Endothelial cell of umbilical vein (primary cell): ENCODE measurements at regions not wholly inside any gene's neighbourhood (a gene's known extent, or its start where the extent isn't known, plus 50 kb on each side); places are given as distances from the start of the nearest gene placed in this dataset.

Experiments used
- BruUV-seq: library from RNA; stranded (reverse); fragments of 400-500 nt; replicated peaks from 2 replicates; lab custom pipeline; 2021; lab: Mats Ljungman, UMichigan
- CTCF ChIA-PET: fragments of 300-600, 350-600 bp; sonication (Branson Sonifier 250); formaldehyde crosslinking; loops from one replicate; lab custom pipeline; 2021; ENCODE audit warnings: antibody characterized with exemption, inconsistent platforms; lab: Charles Lee
- POLR2A ChIA-PET: fragments of 300-600, 350-600 bp; sonication (Branson Sonifier 250); formaldehyde crosslinking; loops from one replicate; lab custom pipeline; 2021; ENCODE audit warnings: antibody characterized with exemption, inconsistent platforms; lab: Charles Lee
- DNase-seq: peaks from one replicate; pipeline ENCODE4 v3.0.0-alpha.2; 2011; ENCODE audit warnings: low read depth, low spot score
- FAIRE-seq: peaks from 2 replicates; lab custom pipeline; 2011; peaks lifted over from hg19 to GRCh38; lab: Jason Lieb, UNC
- H2AFZ ChIP-seq: 2 replicates; pipeline ENCODE4 v1.6.0; 2012; ENCODE audit warnings: low read depth, low read length, control low read depth, inconsistent platforms
- H3K27ac ChIP-seq: 2 replicates; pipeline ENCODE4 v1.5.1; 2011; ENCODE audit warnings: low read depth, mild to moderate bottlenecking, control low read depth, low read length, moderate library complexity; ENCODE audit not compliant: insufficient read depth
- H3K27me3 ChIP-seq, 2 experiments: 2 replicates each; pipeline versions ENCODE4 v1.6.0 to v1.6.1; 2011; ENCODE audit warnings: low read length in 2 of 2, mixed read lengths in 1 of 2; ENCODE audit not compliant: control insufficient read depth in 2 of 2, insufficient read depth in 2 of 2
- H3K36me3 ChIP-seq, 2 experiments: 2 replicates in 1 of 2; 3 replicates in 1 of 2; pipeline ENCODE4 v1.5.1; 2011; ENCODE audit warnings: low read length in 2 of 2, mild to moderate bottlenecking in 1 of 2, moderate library complexity in 1 of 2; ENCODE audit not compliant: control insufficient read depth in 2 of 2, insufficient read depth in 2 of 2; ENCODE audit errors: extremely low read depth in 1 of 2
- H3K4me1 ChIP-seq: 3 replicates; pipeline ENCODE4 v1.5.1; 2011; ENCODE audit warnings: mild to moderate bottlenecking, low read length; ENCODE audit not compliant: control insufficient read depth, insufficient read depth; ENCODE audit errors: extremely low read depth
- H3K4me2 ChIP-seq: 2 replicates; pipeline ENCODE4 v1.6.1; 2011; ENCODE audit warnings: low read length, control low read depth, mixed read lengths; ENCODE audit not compliant: insufficient read depth
- H3K4me3 ChIP-seq, 3 experiments: fragments of 200-600 bp in 1 of 3; sonication (generic), shearing (Covaris generic) in 1 of 3; replicated peaks in 1 of 3; 2 replicates each; pipeline ENCODE4 v1.5.1; 2011 to 2016; ENCODE audit warnings: control low read depth in 3 of 3, low read length in 3 of 3, mild to moderate bottlenecking in 2 of 3, inconsistent platforms in 1 of 3, low read depth in 1 of 3, moderate library complexity in 1 of 3; ENCODE audit not compliant: insufficient read depth in 1 of 3
- H3K79me2 ChIP-seq: 2 replicates; pipeline ENCODE4 v1.6.0; 2012; ENCODE audit warnings: low read length, inconsistent platforms; ENCODE audit not compliant: control insufficient read depth, insufficient read depth
- H3K9ac ChIP-seq: replicated peaks from 2 replicates; pipeline ENCODE3; 2011; ENCODE audit warnings: low read length, control low read depth; ENCODE audit not compliant: insufficient read depth; ENCODE audit errors: extremely low read depth
- H3K9me1 ChIP-seq: replicated peaks from 3 replicates; pipeline ENCODE4 v1.6.0; 2011; ENCODE audit warnings: mild to moderate bottlenecking, low read length; ENCODE audit not compliant: control insufficient read depth, insufficient read depth; ENCODE audit errors: extremely low read depth
- H3K9me3 ChIP-seq: replicated peaks from 2 replicates; pipeline ENCODE4 v1.5.1; 2012; ENCODE audit warnings: low read length, inconsistent platforms; ENCODE audit not compliant: control insufficient read depth, insufficient read depth
- H4K20me1 ChIP-seq: replicated peaks from 2 replicates; pipeline ENCODE3; 2011; ENCODE audit warnings: mild to moderate bottlenecking, low read length; ENCODE audit not compliant: control insufficient read depth, insufficient read depth; ENCODE audit errors: extremely low read depth
- CTCF ChIP-seq, 2 donors: IDR thresholded peaks; 1 replicate in 1 of 2; 2 replicates in 1 of 2; pipeline ENCODE4 v1.5.1; 2011; ENCODE audit warnings: low read length in 2 of 2, mild to moderate bottlenecking in 2 of 2, moderate library complexity in 2 of 2, control low read depth in 1 of 2, inconsistent platforms in 1 of 2, low read depth in 1 of 2; ENCODE audit not compliant: insufficient read depth in 1 of 2; ENCODE audit errors: extremely low read depth in 1 of 2
- EZH2 ChIP-seq: IDR thresholded peaks from 2 replicates; pipeline ENCODE4 v1.6.1; 2012; ENCODE audit warnings: borderline replicate concordance, low read depth, mild to moderate bottlenecking, moderate library complexity, low read length, inconsistent platforms; ENCODE audit not compliant: severe bottlenecking
- FOS ChIP-seq: IDR thresholded peaks from 2 replicates; pipeline ENCODE4 v1.6.1; 2011; ENCODE audit warnings: mild to moderate bottlenecking, low read length, moderate library complexity, borderline replicate concordance; ENCODE audit not compliant: insufficient read depth
- GATA2 ChIP-seq: IDR thresholded peaks from 2 replicates; pipeline ENCODE4 v1.7.0; 2011; ENCODE audit warnings: low read depth, mild to moderate bottlenecking, moderate library complexity, mixed read lengths, low read length; ENCODE audit not compliant: insufficient read length, insufficient read depth
- JUN ChIP-seq: IDR thresholded peaks from 2 replicates; pipeline ENCODE4 v1.6.1; 2011; ENCODE audit warnings: borderline replicate concordance, low read depth; ENCODE audit not compliant: insufficient read length, insufficient read depth
- MYC ChIP-seq: IDR thresholded peaks from one replicate; pipeline ENCODE4 v1.6.1; 2011; ENCODE audit warnings: mild to moderate bottlenecking, low read depth, low read length
- POLR2A ChIP-seq: IDR thresholded peaks from 2 replicates; pipeline ENCODE4 v1.6.1; 2012; ENCODE audit warnings: low read depth, mild to moderate bottlenecking, control low read depth, low read length
- POLR2AphosphoS5 ChIP-seq: IDR thresholded peaks from 2 replicates; pipeline ENCODE4 v1.6.1; 2012; ENCODE audit warnings: low read depth, mild to moderate bottlenecking, control low read depth, low read length, moderate library complexity; ENCODE audit not compliant: insufficient read depth
- dilution Hi-C: fragments of 300-500 bp; cut with MboI; formaldehyde crosslinking; loops from one replicate; pipeline ENCODE4 v1.15.0; 2019; ENCODE audit warnings: low sequenced_read_pairs; ENCODE audit not compliant: extremely low pct_ligation_motif_present
- intact Hi-C: fragments of 100-400 bp; cut with micrococcal nuclease; formaldehyde crosslinking; loops from one replicate; pipeline ENCODE4 v1.10.0; 2022
- TF ChIP-seq, protein P1 (sequence below): IDR thresholded peaks from 2 replicates; pipeline ENCODE4 v1.6.1; 2011; ENCODE audit not compliant: insufficient read depth, insufficient read length

DNA sequence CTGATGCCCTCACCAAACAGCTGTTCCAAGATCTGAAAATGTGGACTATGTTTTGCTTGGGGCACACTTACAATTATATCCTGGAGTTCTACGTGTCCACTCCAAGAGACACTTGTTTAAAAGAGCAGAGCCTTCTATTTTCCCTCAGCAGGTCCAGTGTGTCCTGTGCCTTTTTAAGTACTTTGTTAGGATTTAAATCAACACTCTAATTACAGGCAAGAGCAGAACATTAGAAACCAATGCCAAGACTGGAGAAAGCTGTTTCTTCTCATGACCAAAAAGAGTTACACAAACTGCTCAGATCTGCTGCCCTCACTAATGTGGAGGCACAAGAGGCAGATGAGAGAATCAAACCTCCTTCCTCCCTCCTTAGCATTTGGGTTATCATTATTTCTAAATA lies 452.9 kb downstream of the LMO4 start:
- Histone ChIP-seq H2AFZ (no peak overlapping the region), H3K4me2 (no peak overlapping the region), H3K79me2 (no peaks in the 10 kb centered on the region), H4K20me1 (no peaks in the 10 kb centered on the region), H3K4me1 (no peaks in the 10 kb centered on the region), H3K9ac (no peak overlapping the region), H3K4me3 (no peak overlapping the region), H3K36me3 (no peaks in the 10 kb centered on the region), H3K27ac (no peak overlapping the region), H3K9me3 (no peaks in the 10 kb centered on the region), H3K27me3 (peaks cover 0 to 1% of the 10 kb centered on the region in 2 experiments), H3K9me1 (no peaks in the 10 kb centered on the region)
- DNase-seq (no peak), FAIRE-seq (no peak)
- TF ChIP-seq POLR2AphosphoS5 (no peak), CTCF (IDR thresholded peaks at IDR 0.05; ENCODE audit: extremely low read depth in 1 of 2, insufficient read depth in 1 of 2, low read depth in 1 of 2, low read length in 2 of 2) (no peak), JUN (no peak), MYC (no peak), POLR2A (no peak), FOS (no peak), GATA2 (no peak), EZH2 (no peak)
- TF ChIP-seq, protein P1, sequence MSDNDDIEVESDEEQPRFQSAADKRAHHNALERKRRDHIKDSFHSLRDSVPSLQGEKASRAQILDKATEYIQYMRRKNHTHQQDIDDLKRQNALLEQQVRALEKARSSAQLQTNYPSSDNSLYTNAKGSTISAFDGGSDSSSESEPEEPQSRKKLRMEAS, result no peak
- ChIA-PET CTCF (no interaction called here), POLR2A (no interaction called here)
- intact Hi-C loops, result no loop called here
- dilution Hi-C loops, result no loop called here
- no TSS peak for BruUV-seq
